ENCODE measurements at regions not wholly inside any gene's neighbourhood (a gene's known extent, or its start where the extent isn't known, plus 50 kb on each side); places are given as distances from the start of the nearest gene placed in this dataset.

DNA sequence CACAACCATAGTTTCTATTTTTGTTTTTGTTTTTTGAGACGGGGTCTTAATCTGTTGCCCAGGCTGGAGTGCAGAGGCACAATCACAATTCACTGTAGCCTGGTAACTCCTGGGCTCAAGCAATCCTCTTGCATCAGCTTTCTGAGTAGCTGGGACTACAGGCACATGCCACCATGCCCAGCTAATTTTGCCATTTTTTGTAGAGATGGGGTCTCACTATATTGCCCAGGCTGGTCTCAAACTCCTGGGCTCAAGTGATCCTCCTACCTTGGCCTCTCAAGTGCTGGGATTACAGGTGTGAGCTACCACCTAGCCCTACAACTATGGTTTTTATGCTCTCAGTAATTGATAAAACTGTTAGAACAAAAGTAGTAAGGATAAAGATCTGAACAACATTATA, 147.5 kb upstream of the SHB start:
- no peak for DNase-seq

DNA sequence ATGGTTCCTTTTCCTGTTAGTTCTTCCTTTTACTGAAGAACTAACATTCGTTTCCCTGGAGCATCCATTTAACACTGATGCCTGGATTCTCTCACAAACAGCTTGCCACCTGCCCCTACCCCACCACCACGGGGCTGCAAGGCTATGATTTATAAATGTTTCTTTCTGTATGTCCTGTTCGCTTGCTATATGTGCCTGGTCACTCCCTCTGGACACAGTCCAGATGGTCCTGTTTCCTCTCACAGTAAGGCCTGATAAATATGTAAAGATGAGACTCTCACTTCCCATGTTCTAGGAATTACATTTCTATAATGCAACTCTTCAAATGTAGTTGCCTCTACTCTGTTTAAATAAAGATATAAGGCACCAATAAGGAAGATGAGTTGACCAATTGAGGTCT, 146.4 kb upstream of the SHB start:
- no peak for DNase-seq

DNA sequence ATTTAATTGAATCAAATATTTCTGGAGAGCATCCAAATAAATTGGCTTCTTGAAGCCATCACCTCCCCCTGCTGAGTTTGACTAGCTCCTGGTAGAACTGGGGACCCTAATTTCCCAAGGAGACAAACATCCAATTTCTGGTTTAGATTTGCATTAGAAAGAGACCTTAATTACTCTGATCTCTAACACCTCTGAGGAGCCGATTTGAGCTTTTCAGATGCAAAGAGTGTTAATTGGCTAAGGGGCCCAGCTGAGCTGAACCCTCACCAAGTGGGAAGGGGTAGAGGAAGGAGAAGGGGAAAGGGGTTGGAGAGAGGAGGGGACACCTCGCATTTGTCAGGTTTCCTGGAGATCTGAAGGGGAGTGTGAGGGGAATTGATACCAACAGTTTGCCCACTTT, 145.4 kb upstream of the SHB start:
- no peak for DNase-seq

- no peak for DNase-seq
Measured at GRCh38 chr9:38213631-38214299, 144.7 kb upstream of the SHB start.

DNA sequence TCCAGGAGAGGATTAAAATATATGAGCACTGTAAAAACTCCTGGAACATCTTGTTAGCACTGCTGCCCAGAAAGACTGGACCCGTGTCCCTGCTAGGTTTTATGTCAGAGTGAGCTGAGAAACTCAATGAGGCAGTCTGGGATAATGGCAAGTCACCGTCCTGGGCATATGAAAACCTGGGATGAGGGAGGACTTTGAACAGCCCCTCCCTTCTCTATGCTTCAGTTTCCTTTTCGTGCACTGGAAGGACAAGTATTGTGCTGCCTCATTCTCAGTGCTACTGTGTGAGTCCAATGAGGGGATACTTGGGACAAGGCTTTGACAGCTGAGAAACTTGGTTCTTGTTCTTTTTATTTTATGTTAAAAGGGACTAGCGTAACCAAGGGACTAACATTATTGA, 143.0 kb upstream of the SHB start:
- no peak for DNase-seq

- DNase-seq: no peak
Measured at GRCh38 chr9:38211002-38211401, 142.0 kb upstream of the SHB start.

GRCh38 chr9:38208206-38208901, 139.3 kb upstream of the SHB start:
- DNase-seq: no peak

GRCh38 chr9:38207247-38207778, 138.3 kb upstream of the SHB start:
- no peak for DNase-seq

- no peak for DNase-seq
Measured at GRCh38 chr9:38205279-38205678, 136.3 kb upstream of the SHB start.

GRCh38 chr9:38202336-38202938, 133.4 kb upstream of the SHB start:
- DNase-seq: no peak

DNA sequence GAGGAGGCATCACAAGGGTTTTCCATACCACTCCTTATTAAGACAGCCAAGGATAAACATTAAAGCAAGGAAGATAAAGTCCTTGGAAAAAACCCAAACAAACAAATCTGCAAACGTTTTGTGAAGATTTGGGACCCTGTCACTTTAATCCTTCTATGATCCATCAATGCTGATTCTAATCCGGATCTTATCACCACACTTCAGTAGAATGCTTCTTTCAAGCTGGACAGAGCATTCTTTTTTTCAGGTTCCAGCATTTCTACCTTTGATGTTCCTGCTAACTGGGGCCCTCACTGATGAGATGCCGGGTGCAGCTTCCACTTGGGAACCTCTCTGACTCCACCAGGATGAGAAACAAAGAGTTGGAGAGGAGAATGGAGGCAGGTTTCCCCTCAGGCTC, 132.8 kb upstream of the SHB start:
- DNase-seq: no peak

GRCh38 chr9:38200431-38200830, 131.4 kb upstream of the SHB start:
- no peak for DNase-seq

DNA sequence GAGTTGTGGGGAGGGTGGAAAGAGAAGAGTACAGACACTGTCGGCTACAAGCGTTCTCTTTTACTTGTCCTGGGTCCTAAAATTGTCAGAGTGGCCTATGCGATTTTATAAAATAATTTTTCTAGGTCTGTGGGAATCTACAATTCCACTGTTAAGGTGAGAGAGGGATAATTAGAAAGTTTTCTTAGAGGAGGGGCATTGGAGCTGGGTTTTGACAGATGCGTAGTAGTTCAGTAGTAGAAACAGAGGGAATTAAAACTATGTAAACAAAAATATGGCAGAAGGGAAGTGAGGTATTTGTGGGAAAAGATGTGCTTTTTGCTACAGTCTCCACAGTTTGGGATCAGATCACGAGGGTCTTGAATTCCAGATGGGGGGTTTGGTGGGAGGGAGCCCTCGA, 129.1 kb upstream of the SHB start:
- DNase-seq: no peak

- DNase-seq: no peak
Measured at GRCh38 chr9:38196714-38197113, 127.7 kb upstream of the SHB start.

- DNase-seq: no peak
Measured at GRCh38 chr9:38195737-38196161, 126.7 kb upstream of the SHB start.

DNA sequence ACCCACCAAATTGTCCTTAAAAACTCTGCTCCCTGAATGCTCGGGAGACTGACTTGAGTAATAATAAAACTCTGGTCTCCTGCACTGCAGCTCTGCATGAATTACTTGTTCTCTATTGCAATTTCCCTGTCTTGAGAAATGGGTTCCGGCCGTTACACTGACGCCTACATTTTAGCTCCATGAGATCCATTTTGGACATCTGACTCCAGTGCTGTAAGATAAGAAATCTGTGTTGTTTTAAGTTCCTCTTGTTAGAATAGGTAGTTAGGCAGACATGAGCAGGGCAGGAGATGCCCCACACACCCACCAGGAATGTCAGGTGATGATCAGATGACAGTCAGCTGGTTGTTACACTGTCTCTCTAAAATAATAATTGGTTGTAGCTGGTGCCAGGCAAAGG, 125.8 kb upstream of the SHB start:
- no peak for DNase-seq

GRCh38 chr9:38192731-38193265, 123.8 kb upstream of the SHB start:
- DNase-seq: no peak

GRCh38 chr9:38186404-38187115, 117.5 kb upstream of the SHB start:
- no peak for DNase-seq

DNA sequence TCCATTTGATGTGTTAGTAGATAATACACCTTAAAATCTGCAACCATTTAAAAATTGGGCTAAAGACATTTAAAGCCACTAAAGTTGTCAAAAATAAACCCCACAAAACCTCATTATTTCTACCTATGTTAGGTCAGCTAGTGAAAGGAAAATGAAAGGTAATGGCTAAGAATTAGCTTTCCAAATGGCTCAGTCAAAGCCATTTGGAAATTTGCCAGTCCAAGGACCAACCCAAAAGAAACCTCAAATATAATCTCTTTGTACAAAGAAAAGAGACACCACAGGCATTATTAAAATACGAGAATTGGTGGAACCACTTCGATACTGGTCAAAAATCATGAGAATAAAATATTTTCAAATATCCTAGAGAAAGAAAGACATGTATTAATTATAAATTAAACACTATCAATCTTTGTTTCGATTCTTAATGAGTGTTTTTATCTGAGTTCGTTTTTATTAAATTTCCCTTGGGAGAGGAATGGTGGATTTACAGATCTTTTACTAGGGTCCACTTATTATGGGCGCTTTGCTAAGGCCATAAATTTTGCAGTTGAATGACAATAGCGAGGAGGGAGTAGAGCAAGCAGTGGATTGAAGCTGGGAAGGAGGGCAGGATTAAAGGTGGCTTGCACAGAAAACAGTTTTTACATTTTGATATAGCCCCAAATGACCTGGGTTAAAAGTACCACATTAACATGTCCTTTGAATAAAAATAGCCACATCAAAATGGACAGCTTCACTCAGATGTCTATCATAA, 116.8 kb upstream of the SHB start:
- no peak for DNase-seq

DNA sequence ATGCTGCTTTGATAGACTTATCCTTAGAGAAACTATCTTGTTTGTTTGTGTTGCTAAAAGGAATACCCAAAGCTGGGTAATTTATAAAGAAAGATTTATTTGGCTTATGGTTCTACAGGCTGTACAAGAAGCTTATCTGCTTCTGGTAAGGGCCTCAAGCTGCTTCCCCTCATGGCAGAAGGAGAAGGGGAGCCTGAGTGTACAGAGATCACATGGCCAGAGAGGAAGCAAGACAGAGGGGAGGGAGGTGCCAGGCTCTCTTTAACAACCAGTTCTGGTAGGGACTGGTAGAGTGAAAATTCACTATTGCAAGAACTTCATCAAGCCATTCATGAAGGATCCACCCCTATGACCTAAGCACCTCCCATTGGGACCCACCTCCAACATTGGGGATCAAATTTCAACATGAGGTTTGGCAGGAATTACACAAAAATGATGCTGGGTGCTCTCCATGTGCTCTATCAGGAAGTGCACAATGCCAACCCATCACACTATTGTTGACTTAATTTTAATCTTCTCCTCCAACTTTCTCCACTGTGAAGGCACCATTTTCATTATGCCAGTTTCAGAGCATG, 115.1 kb upstream of the SHB start:
- no peak for DNase-seq

DNA sequence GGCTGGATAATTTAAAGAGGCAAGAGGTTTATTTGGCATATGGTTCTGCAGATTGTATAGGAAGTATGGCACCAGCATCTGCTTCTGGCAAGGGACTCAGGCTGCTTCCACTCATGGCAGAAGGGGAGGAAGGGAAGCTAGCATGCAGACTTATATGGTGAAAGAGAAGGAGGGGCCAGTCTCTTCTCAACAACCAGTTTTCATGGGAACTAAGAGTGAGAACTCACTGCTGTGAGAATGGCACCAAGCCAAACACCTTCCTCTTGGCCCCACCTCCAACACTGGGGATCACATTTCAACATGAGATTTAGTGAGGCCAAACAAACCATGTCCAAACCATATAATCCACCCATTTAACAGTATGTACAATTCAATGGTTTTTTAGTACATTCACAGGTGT, 113.3 kb upstream of the SHB start:
- peak; percentile 75 for DNase-seq

- DNase-seq: no peak
Measured at GRCh38 chr9:38181866-38182265, 112.8 kb upstream of the SHB start.
